B cell (primary cell): ENCODE measurements at regions not wholly inside any gene's neighbourhood (a gene's known extent, or its start where the extent isn't known, plus 50 kb on each side); places are given as distances from the start of the nearest gene placed in this dataset.

Experiments
- ATAC-seq: fragments of 200-7000 bp; cut with Tn5 transposase; one replicate; pipeline ENCODE4 v1.10.0; 2021; ENCODE audit warnings: low read depth, mild to moderate bottlenecking, moderate number of reproducible peaks, moderate library complexity
- CTCF ChIA-PET: fragments of 350-600 bp; sonication (Branson Sonifier 250); formaldehyde crosslinking; loops from one replicate; lab custom pipeline; 2021; ENCODE audit warnings: antibody characterized with exemption, inconsistent platforms; lab: Charles Lee
- POLR2A ChIA-PET: fragments of 350-600 bp; sonication (Branson Sonifier 250); formaldehyde crosslinking; loops from one replicate; lab custom pipeline; 2021; ENCODE audit warnings: antibody characterized with exemption; lab: Charles Lee
- DNase-seq: peaks from one replicate; pipeline ENCODE4 v3.0.0; 2013
- H2AFZ ChIP-seq: 2 replicates; pipeline ENCODE4 v1.6.1; 2012; ENCODE audit warnings: mild to moderate bottlenecking, low read depth, low read length; ENCODE audit not compliant: insufficient read depth, poor library complexity, severe bottlenecking
- H3K27ac ChIP-seq, 2 donors: 1 replicate in 1 of 2; 2 replicates in 1 of 2; pipeline ENCODE4 v1.5.1; 2012 to 2013; ENCODE audit warnings: low read length in 2 of 2, mild to moderate bottlenecking in 2 of 2, moderate library complexity in 1 of 2
- H3K27me3 ChIP-seq, 4 experiments: fragments of 200-600 bp in 1 of 4; sonication (generic) in 1 of 4; replicated peaks in 1 of 4; 1 replicate in 2 of 4; 2 replicates in 2 of 4; pipeline versions ENCODE4 v1.6.1 to v1.7.0; 2013 to 2016; ENCODE audit warnings: low read length in 3 of 4, mild to moderate bottlenecking in 2 of 4, mixed read lengths in 1 of 4, moderate library complexity in 1 of 4; ENCODE audit not compliant: insufficient read depth in 4 of 4, control insufficient read depth in 3 of 4; ENCODE audit errors: control extremely low read depth in 1 of 4
- H3K36me3 ChIP-seq, 2 experiments: replicated peaks in 1 of 2; 1 replicate in 1 of 2; 2 replicates in 1 of 2; pipeline versions ENCODE4 v1.6.1 to v1.7.1; 2013; ENCODE audit warnings: low read length in 1 of 2; ENCODE audit not compliant: insufficient read depth in 2 of 2, control insufficient read depth in 1 of 2; ENCODE audit errors: control extremely low read depth in 1 of 2, extremely low read depth in 1 of 2
- H3K4me1 ChIP-seq, 2 donors: fragments of 200-600 bp in 1 of 2; sonication (generic) in 1 of 2; 1 replicate in 1 of 2; 2 replicates in 1 of 2; pipeline versions ENCODE4 v1.5.1 to v1.6.1; 2013 to 2017; ENCODE audit warnings: low read length in 2 of 2; ENCODE audit not compliant: control insufficient read depth in 2 of 2, insufficient read depth in 2 of 2
- H3K4me2 ChIP-seq: replicated peaks from 2 replicates; pipeline ENCODE3; 2012; ENCODE audit warnings: mild to moderate bottlenecking, low read depth, low read length; ENCODE audit not compliant: poor library complexity, severe bottlenecking
- H3K4me3 ChIP-seq, 5 experiments: fragments of 200-600 bp in 1 of 5; sonication (generic) in 1 of 5; 1 replicate in 3 of 5; 2 replicates in 2 of 5; pipeline versions ENCODE4 v1.5.1 to v1.7.0; 2011 to 2016; ENCODE audit warnings: low read length in 4 of 5, mild to moderate bottlenecking in 4 of 5, low read depth in 2 of 5, control low read depth in 1 of 5, moderate library complexity in 1 of 5; ENCODE audit not compliant: insufficient read depth in 1 of 5; ENCODE audit errors: control extremely low read depth in 1 of 5, extremely low read depth in 1 of 5
- H3K79me2 ChIP-seq: fragments of 200-600 bp; sonication (generic); one replicate; pipeline ENCODE4 v1.6.0; 2016; ENCODE audit warnings: low read length; ENCODE audit not compliant: control insufficient read depth, insufficient read depth
- H3K9ac ChIP-seq: fragments of 200-600 bp; sonication (generic); 2 replicates; pipeline ENCODE4 v1.6.1; 2017; ENCODE audit warnings: mild to moderate bottlenecking, low read length, moderate library complexity
- H3K9me3 ChIP-seq, 3 donors: one replicate each; pipeline versions ENCODE4 v1.6.1 to v1.7.1; 2013; ENCODE audit warnings: low read length in 2 of 3; ENCODE audit not compliant: control insufficient read depth in 2 of 3, insufficient read depth in 1 of 3; ENCODE audit errors: control extremely low read depth in 1 of 3
- H4K20me1 ChIP-seq: 2 replicates; pipeline ENCODE4 v1.6.0; 2012; ENCODE audit warnings: mild to moderate bottlenecking, low read length; ENCODE audit not compliant: insufficient read depth, control insufficient read depth, poor library complexity, severe bottlenecking
- H3K27ac Mint-ChIP-seq: one replicate; pipeline ENCODE4 v1.8.0; 2021; ENCODE audit warnings: mixed read lengths
- H3K27me3 Mint-ChIP-seq: one replicate; pipeline ENCODE4 v1.8.0; 2021; ENCODE audit warnings: mixed read lengths
- H3K4me1 Mint-ChIP-seq: one replicate; pipeline ENCODE4 v1.8.0; 2021; ENCODE audit warnings: mixed read lengths
- H3K4me3 Mint-ChIP-seq: one replicate; pipeline ENCODE4 v1.8.0; 2021; ENCODE audit warnings: mixed read lengths
- H3K9me3 Mint-ChIP-seq: one replicate; pipeline ENCODE4 v1.8.0; 2022; ENCODE audit warnings: mixed read lengths; ENCODE audit not compliant: insufficient read depth
- CTCF ChIP-seq: fragments of 200-600 bp; IDR thresholded peaks from one replicate; pipeline ENCODE4 v1.8.0; 2022; ENCODE audit warnings: antibody characterized with exemption, mild to moderate bottlenecking
- EZH2 ChIP-seq: IDR thresholded peaks from 2 replicates; pipeline ENCODE4 v1.6.1; 2012; ENCODE audit warnings: borderline replicate concordance, low read depth, mild to moderate bottlenecking, moderate library complexity, low read length; ENCODE audit not compliant: insufficient read depth, poor library complexity, severe bottlenecking
- WGBS: methylation state at CpG from one replicate; pipeline ENCODE4 v1.1.5; 2013; ENCODE audit warnings: missing lambda C conversion rate; ENCODE audit not compliant: insufficient coverage; 5-methylcytosine and 5-hydroxymethylcytosine counted together
- intact Hi-C: fragments of 100-400 bp; cut with micrococcal nuclease; formaldehyde crosslinking; loops from one replicate; pipeline ENCODE4 v1.10.0; 2022

- no peaks in the 10 kb centered on the region for H3K79me2 ChIP-seq
- H3K4me1 ChIP-seq = no peaks in the 10 kb centered on the region
- Mint-ChIP-seq H3K9me3 (no peaks in the 10 kb centered on the region), H3K4me1 (no peaks in the 10 kb centered on the region), H3K27ac (no peak overlapping the region), H3K4me3 (no peak overlapping the region), H3K27me3 (no peaks in the 10 kb centered on the region)
- ATAC-seq = no peak
- no peaks in the 10 kb centered on the region for H3K9me3 ChIP-seq
- WGBS = 93% methylated on average over 6 of the region's 15 CpGs
- CTCF ChIA-PET = interaction anchor here (1.2 to 2.5 kb wide), 4 partner anchors 9 to 20 kb away, joined by 3 to 10 read pairs (median 4); no protein-coding TSS in a partner anchor
- H2AFZ ChIP-seq = no peak overlapping the region
- H3K4me3 ChIP-seq = no peak overlapping the region
- H3K27ac ChIP-seq = no peak overlapping the region
- H3K27me3 ChIP-seq = no peaks in the 10 kb centered on the region
- H3K9ac ChIP-seq = no peak overlapping the region
- intact Hi-C loops = no loop called here
- TF ChIP-seq EZH2 (no peak), CTCF (peak; percentile 42)
- no peak overlapping the region for H3K4me2 ChIP-seq
- DNase-seq = no peak
- no peaks in the 10 kb centered on the region for H3K36me3 ChIP-seq
- no peaks in the 10 kb centered on the region for H4K20me1 ChIP-seq
- POLR2A ChIA-PET = no interaction called here
Observed at GRCh38 chr12:130026608-130027176, 122.9 kb upstream of the TMEM132D start.

GRCh38 chr12:130027798-130028197, 124.0 kb upstream of the TMEM132D start:
- no peak overlapping the region for H3K4me2 ChIP-seq
- no peaks in the 10 kb centered on the region for H3K9me3 ChIP-seq
- H3K27me3 ChIP-seq = no peaks in the 10 kb centered on the region
- no peak overlapping the region for H2AFZ ChIP-seq
- intact Hi-C loops = no loop called here
- no peak for ATAC-seq
- no peak overlapping the region for H3K4me3 ChIP-seq
- CTCF ChIA-PET = interaction anchor here (0.8 to 2.5 kb wide), 4 partner anchors 8 to 19 kb away, joined by 3 to 10 read pairs (median 3); no protein-coding TSS in a partner anchor
- H3K36me3 ChIP-seq = no peaks in the 10 kb centered on the region
- POLR2A ChIA-PET = no interaction called here
- H3K9me3 Mint-ChIP-seq = no peaks in the 10 kb centered on the region
- no peaks in the 10 kb centered on the region for H4K20me1 ChIP-seq
- no peak for DNase-seq
- no peak overlapping the region for H3K4me3 Mint-ChIP-seq
- no peak overlapping the region for H3K27ac ChIP-seq
- H3K79me2 ChIP-seq = no peaks in the 10 kb centered on the region
- no peak for TF ChIP-seq EZH2
- peaks cover 2% of the 10 kb centered on the region for H3K27me3 Mint-ChIP-seq
- H3K4me1 Mint-ChIP-seq = no peaks in the 10 kb centered on the region
- H3K27ac Mint-ChIP-seq = no peak overlapping the region
- 20% methylated on average over 1 of the region's 1 CpG for WGBS
- H3K9ac ChIP-seq = no peak overlapping the region
- H3K4me1 ChIP-seq = no peaks in the 10 kb centered on the region
